Islet precursor cell (in vitro differentiated cells): ENCODE measurements at regions not wholly inside any gene's neighbourhood (a gene's known extent, or its start where the extent isn't known, plus 50 kb on each side); places are given as distances from the start of the nearest gene placed in this dataset.
"Not testable (repeated sequence)": the region's sequence is repeated elsewhere in the genome, so short reads cannot be mapped to it uniquely, and the experiment has no call there.

Source experiments
- DNase-seq: peaks from one replicate; pipeline ENCODE4 v3.0.0-alpha.2; 2018

DNA sequence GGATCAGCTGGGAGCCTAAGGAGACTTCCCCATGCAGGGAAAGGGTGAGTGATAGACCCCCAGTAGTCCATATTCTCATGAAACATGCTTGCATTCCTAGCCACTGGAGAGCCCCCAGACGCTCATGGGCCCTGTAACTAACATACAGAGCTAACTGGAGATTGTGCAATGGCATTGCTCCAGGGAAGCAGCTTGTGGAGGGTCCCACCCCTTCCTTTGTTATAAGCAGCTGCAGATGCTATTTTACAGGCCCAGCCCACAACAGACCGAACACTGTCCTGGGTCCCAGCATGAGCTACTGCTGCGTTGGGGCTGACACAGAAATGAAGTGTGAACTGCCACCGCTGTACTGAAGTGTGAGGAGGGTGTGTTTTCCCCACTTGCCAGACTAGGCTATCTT is 1465.7 kb upstream of the DIAPH2 start:
- DNase-seq = peak; percentile 53

GRCh38 chrX:95248386-95248785 is 1436.3 kb upstream of the DIAPH2 start:
- no peak for DNase-seq

GRCh38 chrX:95290455-95290854 is 1394.2 kb upstream of the DIAPH2 start:
- peak; percentile 80 for DNase-seq

- DNase-seq = no peak
Observed at GRCh38 chrX:95291561-95291960, 1393.1 kb upstream of the DIAPH2 start.

- no peak for DNase-seq
Observed at GRCh38 chrX:95318882-95319281, 1365.8 kb upstream of the DIAPH2 start.

GRCh38 chrX:95325185-95325584 is 1359.5 kb upstream of the DIAPH2 start:
- no peak for DNase-seq

GRCh38 chrX:95330292-95330691 is 1354.3 kb upstream of the DIAPH2 start:
- DNase-seq = no peak

- DNase-seq = peak; percentile 64
Observed at GRCh38 chrX:95332530-95332929, 1352.1 kb upstream of the DIAPH2 start.

GRCh38 chrX:95346856-95347255 is 1337.8 kb upstream of the DIAPH2 start:
- no peak for DNase-seq

DNA sequence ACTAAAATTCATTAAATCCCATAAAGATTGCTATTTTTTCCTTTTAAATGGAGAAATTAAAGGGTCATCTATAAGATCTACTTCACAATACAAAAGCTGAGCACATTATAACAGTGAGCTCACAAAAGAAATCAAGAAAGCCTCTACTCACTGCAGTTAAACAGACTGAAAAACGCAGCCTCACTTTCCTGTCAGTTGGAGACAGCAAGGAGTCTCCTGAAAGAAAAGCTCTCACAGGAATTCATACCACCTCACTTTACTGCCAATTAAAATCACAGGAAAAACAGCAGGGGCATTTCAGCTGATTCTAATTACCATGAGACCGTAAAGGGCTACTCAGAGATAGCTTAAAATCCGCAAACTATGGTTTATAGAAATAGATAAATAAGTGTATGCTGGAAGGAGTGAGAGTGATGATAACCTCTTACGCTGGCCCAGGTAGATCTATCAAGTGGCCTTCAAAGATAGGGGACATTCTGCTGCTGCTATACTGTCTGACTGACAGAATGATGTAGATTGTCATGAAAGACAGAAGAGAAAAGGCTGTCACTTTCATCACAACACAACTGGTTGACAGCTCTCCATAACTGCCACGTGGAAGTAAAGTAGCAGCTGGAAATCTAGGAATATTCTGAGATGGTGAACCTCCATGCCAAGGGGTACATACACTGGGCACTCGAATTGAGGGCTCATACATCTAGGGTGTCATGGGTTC is 1333.7 kb upstream of the DIAPH2 start:
- no peak for DNase-seq

DNA sequence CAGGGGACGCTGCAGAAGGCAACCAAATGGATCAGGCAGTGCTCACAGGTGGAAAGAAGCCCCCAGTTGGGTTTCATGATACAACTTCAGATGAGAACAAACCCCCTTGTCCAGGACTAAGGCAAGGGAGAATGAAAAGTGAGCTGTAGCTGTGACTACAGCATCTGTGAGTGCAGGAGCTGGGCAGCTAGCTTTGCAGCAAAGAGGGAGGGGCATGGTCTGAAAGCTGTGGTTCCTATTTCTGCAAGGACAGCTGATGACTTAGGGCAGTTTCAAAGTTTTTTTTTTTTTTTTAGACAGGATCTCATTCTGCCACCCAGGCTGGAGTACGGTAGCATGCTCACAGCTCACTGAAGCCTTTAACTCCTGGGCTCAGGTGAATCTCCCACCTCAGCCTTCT is 1317.4 kb upstream of the DIAPH2 start:
- no peak for DNase-seq

DNA sequence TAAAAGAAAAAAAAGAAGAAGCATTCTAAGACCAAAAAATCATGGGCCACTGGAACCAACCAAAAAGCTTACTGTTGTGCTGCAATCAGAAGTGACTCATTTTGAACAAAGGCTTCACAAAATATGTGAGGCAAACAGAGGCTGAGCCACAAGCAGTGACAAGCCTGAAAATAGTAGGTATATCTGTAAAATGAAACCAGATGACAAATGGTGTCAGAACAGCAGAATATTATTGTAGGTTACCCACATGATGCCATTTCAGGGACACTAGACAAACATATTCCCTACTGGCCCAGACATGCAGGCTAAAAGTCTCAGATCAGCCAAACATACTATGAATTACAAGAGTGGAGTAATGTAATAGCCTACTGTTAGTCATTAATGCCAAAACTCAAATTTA is 1301.8 kb upstream of the DIAPH2 start:
- DNase-seq = no peak

DNA sequence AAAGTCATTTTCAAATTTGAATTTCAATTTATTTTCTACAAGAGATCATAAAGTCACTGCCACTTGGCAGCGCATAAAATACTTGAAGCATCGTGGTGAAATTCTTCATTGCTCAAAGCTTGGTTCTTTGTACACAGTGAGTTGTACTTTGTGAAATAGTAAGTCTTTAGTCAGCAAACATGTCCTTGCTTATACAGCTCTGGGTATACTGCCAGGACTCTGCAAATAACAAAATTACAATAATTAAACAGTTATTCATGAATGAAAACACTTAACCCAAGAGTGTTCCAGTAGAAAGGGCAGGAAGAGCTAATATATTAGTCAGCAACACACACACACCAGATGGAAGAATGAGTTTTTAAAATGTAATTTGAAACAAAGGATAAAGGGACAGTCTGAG is 1300.9 kb upstream of the DIAPH2 start:
- DNase-seq = no peak

DNA sequence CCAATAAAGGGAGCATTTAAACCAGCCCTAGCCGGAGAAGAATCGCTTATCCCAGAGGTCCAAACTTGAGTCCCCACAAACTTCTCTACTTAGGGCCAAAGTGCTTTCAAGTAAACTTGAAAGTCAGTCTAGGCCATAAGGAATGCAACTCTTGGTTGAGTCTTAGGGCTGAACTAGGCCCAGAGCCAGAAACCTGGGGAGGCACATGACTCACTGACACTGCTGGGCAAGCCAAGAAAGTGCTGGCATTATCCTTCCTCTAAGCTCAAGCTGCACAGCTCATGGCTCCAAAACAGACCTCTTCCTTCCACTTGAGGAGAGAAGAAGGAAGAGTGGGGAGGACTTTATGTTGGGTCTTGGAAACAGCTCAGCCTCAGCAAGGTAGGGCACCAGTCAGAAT is 1257.3 kb upstream of the DIAPH2 start:
- no peak for DNase-seq

GRCh38 chrX:95435198-95435597 is 1249.4 kb upstream of the DIAPH2 start:
- DNase-seq = no peak

DNA sequence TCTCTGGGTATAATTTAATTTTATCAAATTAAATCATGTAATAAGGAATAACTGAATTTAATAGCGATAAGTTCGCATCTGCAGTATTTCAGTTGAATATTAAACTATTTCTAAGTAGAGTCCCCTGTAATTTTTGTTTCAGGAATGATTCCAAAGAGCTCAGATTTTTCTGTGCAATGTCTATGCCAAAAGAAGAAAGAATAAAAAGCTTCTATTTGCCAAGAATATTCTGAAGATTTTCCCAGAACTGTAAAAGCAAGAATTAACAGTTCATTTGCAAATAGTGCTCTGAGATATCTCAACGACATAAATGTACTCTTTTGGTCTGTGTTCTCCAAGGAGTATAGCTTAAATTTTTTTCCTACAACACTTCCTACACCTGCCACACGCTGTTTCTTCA is 1242.8 kb upstream of the DIAPH2 start:
- DNase-seq = no peak

- DNase-seq = no peak
Observed at GRCh38 chrX:95484781-95485180, 1199.9 kb upstream of the DIAPH2 start.

DNA sequence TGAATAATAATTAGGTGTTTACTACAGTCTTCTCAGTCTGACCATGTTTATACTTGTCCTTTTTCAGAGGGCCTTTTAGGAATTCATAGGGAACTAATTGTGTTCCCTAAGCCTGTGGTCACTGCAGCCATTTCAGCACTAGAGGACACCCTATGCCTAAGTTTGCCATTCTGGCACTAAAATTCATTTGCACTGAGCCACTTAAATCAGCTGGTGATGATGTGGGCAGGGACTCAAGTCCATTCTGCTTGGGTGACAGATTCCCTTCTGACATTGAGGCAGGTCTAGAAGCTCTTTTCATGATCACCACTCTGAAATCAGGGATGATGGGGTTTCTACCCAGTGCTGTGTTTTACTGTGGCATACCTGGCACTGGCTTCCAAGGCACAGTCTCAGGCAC is 1178.9 kb upstream of the DIAPH2 start:
- peak; percentile 59 for DNase-seq

- no peak for DNase-seq
Observed at GRCh38 chrX:95509474-95509873, 1175.2 kb upstream of the DIAPH2 start.

- DNase-seq = not testable (repeated sequence)
Observed at GRCh38 chrX:95524018-95524417, 1160.6 kb upstream of the DIAPH2 start.

- no peak for DNase-seq
Observed at GRCh38 chrX:95536111-95536510, 1148.5 kb upstream of the DIAPH2 start.

GRCh38 chrX:95536661-95537060 is 1148.0 kb upstream of the DIAPH2 start:
- DNase-seq = no peak

DNA sequence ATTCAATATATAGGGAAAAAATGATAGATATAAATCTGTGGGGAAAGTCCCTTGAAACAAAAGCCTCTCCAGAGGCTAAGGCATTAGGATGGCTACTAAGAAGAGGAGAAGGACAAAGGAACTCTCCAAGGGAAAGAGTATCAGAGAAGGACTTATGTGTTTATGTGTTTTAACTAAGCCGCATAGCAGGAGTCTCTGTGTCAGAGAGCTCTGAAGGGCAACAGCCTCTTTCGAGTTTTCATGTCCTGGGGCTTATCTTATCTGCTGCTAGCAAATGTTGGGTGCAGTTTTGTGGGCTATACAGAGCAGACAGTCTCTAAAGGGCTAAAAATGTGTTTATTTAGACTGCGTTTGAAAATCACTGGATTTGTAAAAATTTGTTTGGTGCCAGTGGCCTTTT is 1145.6 kb upstream of the DIAPH2 start:
- peak; percentile 59 for DNase-seq

- not testable (repeated sequence) for DNase-seq
Observed at GRCh38 chrX:95549552-95549951, 1135.1 kb upstream of the DIAPH2 start.

GRCh38 chrX:95585321-95585720 is 1099.3 kb upstream of the DIAPH2 start:
- no peak for DNase-seq
